Stimulated activated CD4-positive, alpha-beta T cell treated with anti-CD3 and anti-CD28 coated beads, Interleukin-2, amount 100 ng/mL, for 24 hours (primary cell): ENCODE measurements at regions not wholly inside any gene's neighbourhood (a gene's known extent, or its start where the extent isn't known, plus 50 kb on each side); places are given as distances from the start of the nearest gene placed in this dataset.

Experiments
- DNase-seq, 2 donors: peaks; one replicate each; pipeline ENCODE4 v3.0.0-alpha.2; 2020

GRCh38 chr13:34776390-34776981, 165.6 kb upstream of the NBEA start:
- no peak for DNase-seq

DNA sequence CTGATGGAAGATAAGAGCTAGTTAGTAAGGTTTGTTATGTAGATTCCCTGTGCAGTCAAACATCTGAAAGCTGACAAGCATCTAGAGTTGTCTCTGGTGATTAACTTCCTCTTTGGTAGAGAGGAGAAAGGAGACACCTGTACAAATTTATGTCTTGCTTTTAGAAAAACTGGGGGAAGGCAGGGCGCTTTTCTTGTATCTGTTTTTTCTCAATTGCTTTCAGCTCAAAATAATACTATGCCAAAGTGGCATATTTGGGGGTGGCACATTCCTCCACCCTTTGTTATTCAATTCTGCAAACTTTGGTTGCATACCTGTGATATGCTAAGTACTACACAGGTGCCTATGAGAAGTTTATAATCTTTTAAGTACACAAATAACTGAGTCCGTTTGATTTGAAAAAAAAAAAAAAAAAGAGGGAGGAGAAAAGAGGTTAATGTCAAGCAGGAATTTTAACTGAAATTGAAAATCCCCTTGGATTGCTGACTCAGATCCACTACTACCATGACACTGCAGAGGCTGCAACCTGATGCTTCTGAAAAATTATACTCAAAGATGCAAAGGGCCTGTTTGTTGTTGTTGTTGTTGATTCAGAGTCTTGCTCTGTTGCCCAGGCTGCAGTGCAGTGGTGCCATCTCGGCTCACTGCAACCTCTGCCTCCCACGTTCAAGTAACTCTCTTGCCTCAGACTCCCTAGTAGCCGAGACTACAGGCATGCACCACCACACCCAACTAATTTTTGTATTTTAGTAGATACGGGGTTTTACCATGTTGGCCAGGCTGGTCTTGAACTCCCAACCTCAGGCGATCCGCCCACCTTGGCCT, 164.8 kb upstream of the NBEA start:
- no peak for DNase-seq

DNA sequence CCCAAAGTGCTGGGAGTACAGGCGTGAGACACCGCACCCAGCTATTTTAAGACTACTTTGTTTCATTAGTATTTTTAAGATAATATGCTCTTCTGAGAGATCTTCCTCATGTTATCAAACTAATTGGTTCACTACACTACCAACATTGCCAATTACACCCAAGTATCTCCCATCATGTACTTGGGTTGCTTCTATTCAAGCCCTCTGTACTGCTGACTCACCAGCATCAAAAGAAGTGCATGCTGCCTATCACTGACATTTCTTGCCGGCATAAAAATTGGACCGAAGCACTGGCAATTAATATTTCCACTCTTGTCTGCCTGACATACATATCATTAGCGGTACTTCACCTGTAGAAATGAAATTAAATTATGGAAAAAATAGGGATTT, 164.2 kb upstream of the NBEA start:
- DNase-seq = no peak

GRCh38 chr13:34779171-34779570, 162.9 kb upstream of the NBEA start:
- no peak for DNase-seq

GRCh38 chr13:34793301-34793700, 148.8 kb upstream of the NBEA start:
- DNase-seq = no peak

DNA sequence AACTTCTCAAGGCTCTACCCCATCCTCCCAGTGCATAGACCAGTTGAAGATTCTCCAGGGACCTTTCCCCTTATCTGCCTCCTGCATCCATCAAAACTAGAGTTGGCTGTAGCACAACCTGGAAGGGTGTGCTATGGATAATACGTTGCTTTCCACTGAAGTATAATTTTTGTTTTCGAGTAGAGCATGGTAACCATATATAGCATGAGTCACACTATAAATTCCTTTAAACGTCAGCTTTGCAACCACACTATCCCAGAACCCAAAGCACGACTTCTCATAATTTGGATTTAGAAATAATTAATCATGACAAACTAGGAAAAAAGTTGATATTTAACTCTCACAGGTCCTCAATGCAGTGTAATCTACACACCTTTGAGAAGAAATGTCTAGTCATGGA, 138.3 kb upstream of the NBEA start:
- DNase-seq = no peak

DNA sequence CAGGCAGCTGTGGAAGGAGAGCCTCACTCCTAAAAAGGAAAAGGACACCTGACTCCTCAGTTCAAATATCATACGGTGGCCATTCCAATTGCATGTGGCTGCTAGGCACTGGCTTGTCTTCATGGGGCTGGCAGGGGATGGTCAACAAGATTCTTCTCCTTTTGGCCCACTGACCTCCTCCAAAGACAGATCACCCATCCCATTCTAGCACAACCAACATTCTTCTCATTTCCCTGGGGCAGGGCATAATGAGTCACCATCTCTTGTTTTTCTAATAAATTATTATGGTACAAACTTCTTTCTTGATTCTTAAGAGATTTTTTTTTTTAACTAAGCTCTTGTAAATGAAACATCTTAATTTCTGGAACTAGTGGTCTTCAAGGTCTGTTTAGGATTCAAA, 136.7 kb upstream of the NBEA start:
- DNase-seq = no peak

GRCh38 chr13:34808649-34809048, 133.4 kb upstream of the NBEA start:
- DNase-seq = no peak

DNA sequence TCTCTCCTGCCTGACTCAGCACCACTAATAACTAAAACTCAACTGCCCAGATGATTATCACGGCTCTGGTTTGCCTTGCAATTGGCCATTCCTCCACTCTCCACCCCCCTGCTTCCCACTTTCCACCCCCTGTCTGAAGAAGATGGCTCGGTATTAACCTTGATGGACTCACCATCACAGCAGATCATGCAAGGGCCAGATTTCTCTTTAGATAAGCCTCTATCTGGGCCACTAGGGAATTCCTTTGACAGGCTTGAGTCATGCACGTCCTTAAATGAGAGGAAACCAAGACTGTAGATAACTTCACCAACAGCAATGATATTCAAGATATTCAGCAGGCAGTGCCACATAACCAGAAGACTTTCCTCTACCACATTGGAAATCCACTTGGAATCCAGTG, 131.1 kb upstream of the NBEA start:
- DNase-seq = no peak

DNA sequence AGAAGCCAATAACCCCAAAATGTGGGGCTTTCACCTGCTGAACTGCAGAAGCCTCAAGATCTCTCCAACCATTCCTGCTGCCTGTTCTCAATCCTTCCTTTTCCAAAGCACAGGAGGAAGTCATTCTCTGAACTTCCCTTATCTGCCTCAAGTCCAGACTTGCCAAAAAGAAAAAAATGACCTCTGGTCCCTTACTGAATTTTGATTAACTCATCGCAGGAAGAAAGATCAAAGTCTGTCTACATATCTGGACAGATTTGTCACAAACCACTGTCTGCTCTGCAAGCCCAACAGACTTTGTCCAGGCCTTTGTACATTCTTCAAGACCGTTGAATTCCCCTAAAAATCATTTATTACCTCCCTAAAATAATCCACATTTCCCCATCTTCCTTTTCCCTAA, 126.5 kb upstream of the NBEA start:
- no peak for DNase-seq

DNA sequence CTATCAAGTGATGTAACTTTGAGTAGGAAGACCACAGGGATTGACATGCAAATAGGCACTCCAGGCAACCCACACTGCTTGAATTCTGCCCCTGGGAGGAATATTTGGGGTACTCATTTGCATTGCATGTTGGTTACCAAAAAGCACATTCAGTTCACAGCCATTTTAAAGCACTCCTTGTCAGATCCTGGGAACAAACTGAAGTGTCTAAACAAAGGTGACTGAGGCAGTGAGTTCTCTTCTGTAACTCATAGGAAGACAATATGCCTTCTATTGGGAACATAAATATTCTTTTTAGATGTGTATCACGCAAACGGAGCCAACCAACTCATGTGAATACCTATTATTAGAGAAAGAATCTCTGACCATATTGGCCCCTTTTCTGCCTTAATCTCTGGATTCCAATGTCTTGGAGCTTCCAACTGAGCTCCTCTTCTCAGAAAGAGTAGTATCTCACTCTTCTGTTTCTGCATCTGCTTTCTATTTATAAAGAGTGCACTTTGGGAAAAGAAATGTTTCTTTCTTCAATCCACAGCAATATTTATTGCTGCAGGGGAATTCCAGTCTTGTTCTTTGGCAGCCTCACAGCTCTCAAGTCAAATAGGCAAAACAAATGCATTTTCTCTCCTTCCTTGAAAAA, 125.7 kb upstream of the NBEA start:
- DNase-seq = no peak

DNA sequence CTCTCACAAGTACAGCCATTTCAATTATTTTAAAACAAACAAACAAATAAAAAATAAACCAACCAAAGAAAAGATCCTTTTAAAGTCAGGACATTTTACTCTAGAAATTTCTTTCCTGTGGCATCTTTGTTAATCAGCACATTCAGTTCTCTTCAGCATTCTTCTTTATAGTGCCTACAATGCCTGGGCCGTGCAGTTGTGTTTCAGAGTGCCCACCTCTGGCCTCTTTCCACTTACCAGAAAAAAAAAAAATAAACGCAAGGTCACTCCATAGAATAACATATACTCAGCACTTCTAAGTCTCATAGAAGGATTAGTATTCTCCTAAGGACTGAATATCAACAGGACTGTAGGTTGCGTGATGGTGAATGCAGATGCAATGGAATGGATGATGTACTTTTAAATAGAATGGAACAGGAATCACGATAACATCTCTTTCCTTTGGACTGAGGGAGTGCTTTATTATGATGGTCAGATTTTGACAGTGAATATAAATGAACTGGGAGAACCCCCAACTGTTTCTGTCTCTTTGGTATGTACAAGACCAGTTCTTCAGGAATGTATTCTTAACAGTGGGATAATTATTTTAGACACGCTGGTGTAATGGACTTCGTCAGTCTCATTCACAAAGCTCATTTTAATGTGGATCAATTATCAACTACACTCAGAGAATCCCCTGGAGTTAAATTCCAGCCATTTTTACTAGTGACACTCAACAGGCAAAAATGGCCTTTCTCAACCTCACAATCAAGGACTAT, 125.0 kb upstream of the NBEA start:
- no peak for DNase-seq

GRCh38 chr13:34822650-34823049, 119.4 kb upstream of the NBEA start:
- no peak for DNase-seq

- no peak for DNase-seq
Measured at GRCh38 chr13:34826432-34826831, 115.6 kb upstream of the NBEA start.

DNA sequence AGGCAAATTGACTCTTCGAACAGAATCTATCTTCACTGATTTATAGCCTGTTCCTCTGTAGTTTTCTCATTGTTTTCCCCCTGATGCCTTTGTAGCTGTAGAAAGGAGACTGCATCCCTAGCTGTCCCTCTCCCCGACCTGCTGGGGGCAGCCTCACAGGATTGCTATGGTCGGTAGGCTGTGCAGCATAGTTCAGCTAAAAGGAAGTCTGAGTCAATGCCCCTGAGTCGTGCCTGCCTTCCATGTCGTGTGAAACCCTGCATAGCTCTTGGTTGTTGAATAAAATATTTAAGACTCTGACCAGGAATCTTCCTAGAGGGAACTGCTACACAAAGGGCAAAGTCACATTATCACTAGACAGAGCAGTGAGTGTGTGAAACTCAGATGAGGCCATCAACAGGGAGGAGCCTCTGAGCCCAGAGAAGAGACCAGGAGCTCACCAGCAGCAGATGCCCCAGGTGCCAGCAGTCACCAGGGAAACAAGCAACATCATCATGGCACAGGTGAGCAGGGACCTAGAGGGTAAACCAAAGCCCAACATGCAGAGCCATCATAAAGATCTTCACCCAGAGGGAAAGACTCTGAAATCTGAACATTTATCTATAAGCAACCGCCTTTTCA, 108.4 kb upstream of the NBEA start:
- peak in 1 of 2 donors; percentile 2 for DNase-seq

- no peak for DNase-seq
Measured at GRCh38 chr13:34842466-34842865, 99.6 kb upstream of the NBEA start.

DNA sequence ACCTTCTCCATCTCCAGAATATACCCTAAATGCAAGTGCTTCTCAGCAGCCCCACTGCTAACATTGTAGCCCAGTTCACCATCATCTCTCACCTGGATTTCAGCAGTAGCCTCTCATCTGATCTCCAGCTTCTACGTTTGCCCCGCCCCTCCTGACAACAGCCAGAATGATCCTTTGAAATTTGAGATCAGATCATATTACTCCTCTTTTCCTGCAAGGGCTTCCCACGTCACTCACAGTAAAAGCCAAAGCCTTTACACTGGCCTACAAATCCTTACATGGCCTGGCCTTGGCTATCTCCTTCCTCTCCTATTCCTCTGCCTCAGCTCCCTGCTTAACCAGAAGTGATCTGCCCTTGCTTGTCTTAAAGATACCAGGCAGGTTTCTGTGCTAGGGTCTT, 94.3 kb upstream of the NBEA start:
- DNase-seq = no peak

- DNase-seq = no peak
Measured at GRCh38 chr13:34849406-34849805, 92.7 kb upstream of the NBEA start.

GRCh38 chr13:34853161-34853560, 88.9 kb upstream of the NBEA start:
- DNase-seq = no peak

- no peak for DNase-seq
Measured at GRCh38 chr13:34857558-34858325, 84.3 kb upstream of the NBEA start.

GRCh38 chr13:34862311-34862710, 79.8 kb upstream of the NBEA start:
- no peak for DNase-seq

GRCh38 chr13:34862716-34863115, 79.4 kb upstream of the NBEA start:
- no peak for DNase-seq
